ENCODE measurements at regions not wholly inside any gene's neighbourhood (a gene's known extent, or its start where the extent isn't known, plus 50 kb on each side); places are given as distances from the start of the nearest gene placed in this dataset.
"Not testable (repeated sequence)": the region's sequence is repeated elsewhere in the genome, so short reads cannot be mapped to it uniquely, and the experiment has no call there.

DNA sequence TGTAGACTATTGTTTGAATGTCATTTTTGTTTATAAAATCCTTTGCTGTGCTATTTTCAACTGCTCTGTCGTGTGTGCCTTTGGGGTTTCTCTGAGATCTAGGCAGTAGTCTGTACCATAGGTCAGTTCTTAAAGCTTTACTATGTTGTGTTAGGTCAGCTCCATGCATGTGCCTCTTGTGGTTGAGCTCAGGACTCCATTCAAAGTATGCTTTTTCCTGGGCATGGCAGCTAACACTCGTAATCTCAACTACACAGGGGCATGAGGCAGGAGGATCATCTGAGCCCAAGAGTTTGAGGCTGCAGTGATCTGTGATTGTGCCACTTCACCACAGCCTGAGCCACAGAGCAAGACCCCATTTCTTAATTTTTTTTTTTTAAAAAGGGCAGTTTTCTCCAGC lies 174.4 kb upstream of the SPHKAP start:
- H3K36me3 ChIP-seq (ENCODE audit: insufficient read depth, low read length), result no peaks in the 10 kb centered on the region
- no peaks in the 10 kb centered on the region for H3K27me3 ChIP-seq (ENCODE audit: insufficient read depth, low read length)
- H3K4me2 ChIP-seq (ENCODE audit: low read length), result no peak overlapping the region
- no peaks in the 10 kb centered on the region for H3F3A ChIP-seq (ENCODE audit: insufficient read depth, low read length)
- H4K20me1 ChIP-seq (ENCODE audit: insufficient read depth, low read length), result no peaks in the 10 kb centered on the region
- no peaks in the 10 kb centered on the region for H3K4me1 ChIP-seq (ENCODE audit: insufficient read depth, low read length, severe bottlenecking)
- no peak overlapping the region for H2AFZ ChIP-seq (ENCODE audit: low read length)
- no peaks in the 10 kb centered on the region for H3K9me2 ChIP-seq (ENCODE audit: low read depth, low read length)
- H3K4me3 ChIP-seq (ENCODE audit: low read depth, low read length, poor library complexity, severe bottlenecking), result no peak overlapping the region
- no peak for TF ChIP-seq EZH2 (IDR thresholded peaks at IDR 0.05; ENCODE audit: borderline replicate concordance, low read length)
- H3K79me2 ChIP-seq (ENCODE audit: insufficient read depth, low read length), result no peaks in the 10 kb centered on the region
- H3K27ac ChIP-seq (ENCODE audit: low read depth, low read length, poor library complexity, severe bottlenecking), result no peak overlapping the region
- no peak overlapping the region for H3K9ac ChIP-seq (ENCODE audit: low read length)
- H3K9me3 ChIP-seq (ENCODE audit: low read length), result no peaks in the 10 kb centered on the region

DNA sequence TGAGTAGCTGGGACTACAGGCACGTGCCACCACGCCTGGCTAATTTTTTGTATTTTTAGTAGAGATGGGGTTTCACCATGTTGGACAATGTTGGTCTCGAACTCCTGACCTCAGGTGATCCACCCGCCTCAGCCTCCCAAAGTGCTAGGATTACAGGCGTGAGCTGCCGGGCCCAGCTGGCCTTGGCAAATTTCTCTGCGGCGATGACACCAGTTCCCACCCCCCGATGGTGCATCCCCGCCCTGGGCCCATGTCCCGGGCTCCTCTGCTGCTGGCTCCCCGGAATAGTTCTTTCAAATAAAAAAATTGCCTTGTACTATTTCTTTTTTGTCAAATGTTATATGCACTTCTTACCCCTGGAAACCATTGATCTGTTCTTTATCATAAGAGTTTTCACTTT lies 171.5 kb upstream of the SPHKAP start:
- not testable (repeated sequence) for H2AFZ ChIP-seq (ENCODE audit: low read length); H3K4me1 ChIP-seq (ENCODE audit: insufficient read depth, low read length, severe bottlenecking); H4K20me1 ChIP-seq (ENCODE audit: insufficient read depth, low read length); H3K9me2 ChIP-seq (ENCODE audit: low read depth, low read length); H3K9me3 ChIP-seq (ENCODE audit: low read length); H3K79me2 ChIP-seq (ENCODE audit: insufficient read depth, low read length); H3K9ac ChIP-seq (ENCODE audit: low read length); H3K27me3 ChIP-seq (ENCODE audit: insufficient read depth, low read length); H3K27ac ChIP-seq (ENCODE audit: low read depth, low read length, poor library complexity, severe bottlenecking); H3K4me3 ChIP-seq (ENCODE audit: low read depth, low read length, poor library complexity, severe bottlenecking); H3K36me3 ChIP-seq (ENCODE audit: insufficient read depth, low read length); H3F3A ChIP-seq (ENCODE audit: insufficient read depth, low read length); H3K4me2 ChIP-seq (ENCODE audit: low read length)

DNA sequence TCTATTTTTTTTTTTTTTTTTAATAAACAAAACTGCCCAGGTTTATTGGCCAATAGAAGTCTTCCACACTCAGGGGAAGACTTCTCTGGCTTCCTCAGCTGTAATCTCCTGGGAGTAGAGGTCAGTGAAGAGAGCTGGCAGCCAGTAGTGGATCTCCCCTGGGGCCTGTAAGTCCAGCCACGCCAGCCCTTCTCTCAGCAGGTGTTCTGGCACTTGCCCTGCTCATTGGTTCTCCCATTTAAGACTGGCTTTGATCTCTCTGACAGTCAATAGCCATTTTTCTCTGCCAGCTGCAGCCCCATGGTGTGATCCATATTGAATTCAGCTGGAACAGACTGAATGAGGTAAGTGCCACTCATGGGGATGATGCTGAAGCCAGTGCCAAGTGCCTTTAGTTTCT lies 170.6 kb upstream of the SPHKAP start:
- Histone ChIP-seq H3K4me3 (ENCODE audit: low read depth, low read length, poor library complexity, severe bottlenecking) (no peak overlapping the region), H2AFZ (ENCODE audit: low read length) (no peak overlapping the region), H3K4me1 (ENCODE audit: insufficient read depth, low read length, severe bottlenecking) (no peaks in the 10 kb centered on the region), H3K9me3 (ENCODE audit: low read length) (no peaks in the 10 kb centered on the region), H4K20me1 (ENCODE audit: insufficient read depth, low read length) (no peaks in the 10 kb centered on the region), H3K4me2 (ENCODE audit: low read length) (no peak overlapping the region), H3K36me3 (ENCODE audit: insufficient read depth, low read length) (no peaks in the 10 kb centered on the region), H3K27me3 (ENCODE audit: insufficient read depth, low read length) (no peaks in the 10 kb centered on the region), H3F3A (ENCODE audit: insufficient read depth, low read length) (no peaks in the 10 kb centered on the region), H3K27ac (ENCODE audit: low read depth, low read length, poor library complexity, severe bottlenecking) (no peak overlapping the region), H3K9ac (ENCODE audit: low read length) (no peak overlapping the region), H3K9me2 (ENCODE audit: low read depth, low read length) (no peaks in the 10 kb centered on the region), H3K79me2 (ENCODE audit: insufficient read depth, low read length) (no peaks in the 10 kb centered on the region)
- TF ChIP-seq, protein P1, sequence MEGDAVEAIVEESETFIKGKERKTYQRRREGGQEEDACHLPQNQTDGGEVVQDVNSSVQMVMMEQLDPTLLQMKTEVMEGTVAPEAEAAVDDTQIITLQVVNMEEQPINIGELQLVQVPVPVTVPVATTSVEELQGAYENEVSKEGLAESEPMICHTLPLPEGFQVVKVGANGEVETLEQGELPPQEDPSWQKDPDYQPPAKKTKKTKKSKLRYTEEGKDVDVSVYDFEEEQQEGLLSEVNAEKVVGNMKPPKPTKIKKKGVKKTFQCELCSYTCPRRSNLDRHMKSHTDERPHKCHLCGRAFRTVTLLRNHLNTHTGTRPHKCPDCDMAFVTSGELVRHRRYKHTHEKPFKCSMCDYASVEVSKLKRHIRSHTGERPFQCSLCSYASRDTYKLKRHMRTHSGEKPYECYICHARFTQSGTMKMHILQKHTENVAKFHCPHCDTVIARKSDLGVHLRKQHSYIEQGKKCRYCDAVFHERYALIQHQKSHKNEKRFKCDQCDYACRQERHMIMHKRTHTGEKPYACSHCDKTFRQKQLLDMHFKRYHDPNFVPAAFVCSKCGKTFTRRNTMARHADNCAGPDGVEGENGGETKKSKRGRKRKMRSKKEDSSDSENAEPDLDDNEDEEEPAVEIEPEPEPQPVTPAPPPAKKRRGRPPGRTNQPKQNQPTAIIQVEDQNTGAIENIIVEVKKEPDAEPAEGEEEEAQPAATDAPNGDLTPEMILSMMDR (IDR thresholded peaks at IDR 0.05; ENCODE audit: low read length), result no peak
- TF ChIP-seq EZH2 (IDR thresholded peaks at IDR 0.05; ENCODE audit: borderline replicate concordance, low read length), result no peak

DNA sequence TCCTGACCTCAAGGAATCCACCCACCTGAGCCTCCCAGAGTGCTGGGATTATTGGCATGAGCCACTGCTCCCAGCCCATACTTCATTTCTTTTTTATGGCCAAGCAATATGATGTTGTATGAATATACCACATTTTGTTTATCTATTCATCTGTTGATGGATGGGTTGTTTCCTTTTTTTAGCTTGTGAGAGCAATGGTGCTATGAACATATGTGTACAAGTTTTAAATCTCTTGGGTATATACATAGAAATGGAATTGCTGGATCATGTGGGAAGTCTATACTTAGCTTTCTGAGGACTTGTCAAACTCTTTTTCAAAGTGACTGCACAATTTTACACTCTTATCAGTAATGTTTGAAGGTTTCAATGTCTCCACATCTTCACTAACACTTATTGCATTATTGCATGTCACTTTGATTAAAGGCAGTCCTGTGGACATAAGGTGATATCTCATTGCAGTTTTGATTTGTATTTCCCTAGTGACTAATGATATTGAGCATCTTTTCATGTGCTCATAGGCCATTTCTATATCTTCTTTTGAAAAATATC lies 167.1 kb upstream of the SPHKAP start:
- no peaks in the 10 kb centered on the region for H3K9me3 ChIP-seq (ENCODE audit: low read length)

More for the DNA sequence above, 167.1 kb upstream of the SPHKAP start:
- no peak overlapping the region for H3K4me3 ChIP-seq (ENCODE audit: low read depth, low read length, poor library complexity, severe bottlenecking)
- H3K27ac ChIP-seq (ENCODE audit: low read depth, low read length, poor library complexity, severe bottlenecking), result no peak overlapping the region
- no peaks in the 10 kb centered on the region for H3K4me1 ChIP-seq (ENCODE audit: insufficient read depth, low read length, severe bottlenecking)
- no peaks in the 10 kb centered on the region for H3F3A ChIP-seq (ENCODE audit: insufficient read depth, low read length)
- no peaks in the 10 kb centered on the region for H3K36me3 ChIP-seq (ENCODE audit: insufficient read depth, low read length)
- H3K9me2 ChIP-seq (ENCODE audit: low read depth, low read length), result no peaks in the 10 kb centered on the region
- H3K79me2 ChIP-seq (ENCODE audit: insufficient read depth, low read length), result no peaks in the 10 kb centered on the region
- no peaks in the 10 kb centered on the region for H4K20me1 ChIP-seq (ENCODE audit: insufficient read depth, low read length)
- no peak overlapping the region for H2AFZ ChIP-seq (ENCODE audit: low read length)
- H3K4me2 ChIP-seq (ENCODE audit: low read length), result no peak overlapping the region
- no peaks in the 10 kb centered on the region for H3K27me3 ChIP-seq (ENCODE audit: insufficient read depth, low read length)
- TF ChIP-seq, protein P1 (IDR thresholded peaks at IDR 0.05; ENCODE audit: low read length), result no peak
- TF ChIP-seq EZH2 (IDR thresholded peaks at IDR 0.05; ENCODE audit: borderline replicate concordance, low read length), result no peak
- H3K9ac ChIP-seq (ENCODE audit: low read length), result no peak overlapping the region
